ENCODE measurements at regions not wholly inside any gene's neighbourhood (a gene's known extent, or its start where the extent isn't known, plus 50 kb on each side); places are given as distances from the start of the nearest gene placed in this dataset.

DNA sequence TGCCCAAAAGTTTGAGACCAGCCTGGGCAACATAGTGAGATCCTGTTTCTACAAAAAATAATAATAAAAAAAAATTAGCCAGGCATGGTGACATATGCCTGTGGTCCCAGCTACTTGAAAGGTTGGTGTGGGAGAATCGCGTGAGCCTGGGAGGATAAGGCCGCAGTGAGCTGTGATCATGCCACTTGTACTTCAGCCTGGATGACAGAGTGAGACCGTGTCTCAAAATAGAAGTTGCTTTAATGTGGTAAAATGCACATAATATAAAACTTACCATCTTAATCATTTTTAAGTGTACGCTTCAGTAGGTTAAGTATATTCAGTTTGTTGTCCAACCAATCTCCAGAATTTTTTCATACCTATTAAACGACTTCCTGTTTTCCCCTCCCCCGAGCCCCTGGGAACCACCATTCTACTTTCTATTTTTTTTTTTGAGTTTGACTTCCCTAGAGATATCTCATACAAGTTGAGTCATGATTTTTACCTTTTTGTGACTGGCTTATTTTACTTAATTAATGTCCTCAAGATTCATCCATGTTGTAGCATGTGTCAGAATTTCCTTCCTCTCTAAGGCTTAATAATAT is 120.1 kb upstream of the POC5 start:
- intact Hi-C loops (cut with micrococcal nuclease) = no loop called here

DNA sequence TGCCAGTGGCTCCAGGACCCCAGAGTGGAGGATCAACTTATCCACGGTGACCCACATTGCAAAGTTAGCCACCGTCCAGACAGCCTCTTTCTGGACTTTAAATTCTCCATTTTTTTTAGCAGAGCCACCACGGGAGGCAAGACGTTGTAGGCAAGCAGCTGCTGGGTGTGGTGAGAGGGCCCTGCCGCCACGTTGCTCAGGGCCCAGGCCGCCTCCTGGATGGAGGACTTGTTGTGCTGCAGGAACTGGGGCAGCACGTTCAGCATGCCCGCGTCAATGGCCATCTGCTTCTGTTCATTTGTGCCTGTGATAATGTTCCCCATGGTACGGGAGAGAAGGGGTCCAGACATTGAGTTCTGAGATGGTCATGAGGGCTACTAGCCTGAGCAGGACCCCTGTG is 114.3 kb upstream of the POC5 start:
- Histone ChIP-seq H3K79me2 (ENCODE audit: insufficient read depth, low read length) (no peaks in the 10 kb centered on the region), H4K20me1 (ENCODE audit: insufficient read depth, low read length) (no peaks in the 10 kb centered on the region), H2AFZ (ENCODE audit: insufficient read depth, low read depth, low read length, poor library complexity, severe bottlenecking) (no peak overlapping the region), H3K36me3 (replicated peaks in 1 of 2; ENCODE audit: control insufficient read depth in 1 of 2, insufficient read depth in 2 of 2, low read length in 2 of 2) (no peaks in the 10 kb centered on the region), H3K9ac (ENCODE audit: insufficient read depth, low read length, poor library complexity, severe bottlenecking) (no peak overlapping the region), H3K4me3 (replicated peaks in 1 of 3; ENCODE audit: low read depth in 2 of 3, low read length in 3 of 3) (no peak overlapping the region), H3K4me2 (replicated peaks; ENCODE audit: extremely low read depth, low read length, poor library complexity, severe bottlenecking) (no peak overlapping the region), H3K27me3 (ENCODE audit: control insufficient read depth in 2 of 2, insufficient read depth in 2 of 2, low read length in 2 of 2) (peaks cover 0 to 2% of the 10 kb centered on the region in 2 donors), H3K9me3 (replicated peaks in 1 of 2; ENCODE audit: control insufficient read depth in 1 of 2, insufficient read depth in 1 of 2, low read length in 2 of 2) (peaks cover 5 to 7% of the 10 kb centered on the region in 2 donors), H3K4me1 (ENCODE audit: control insufficient read depth in 1 of 2, insufficient read depth in 2 of 2, low read length in 2 of 2) (no peaks in the 10 kb centered on the region), H3K27ac (ENCODE audit: low read depth in 1 of 2, low read length in 2 of 2) (no peak overlapping the region)
- Mint-ChIP-seq H3K4me3 (no peak overlapping the region), H3K4me1 (no peaks in the 10 kb centered on the region), H3K36me3 (no peaks in the 10 kb centered on the region), H3K9me3 (peaks cover 2 to 21% (median 5%) of the 10 kb centered on the region in 7 donors), H3K27me3 (ENCODE audit: low read depth in 3 of 3) (peaks cover 2 to 8% (median 4%) of the 10 kb centered on the region in 3 donors), H3K27ac (no peak overlapping the region)
- intact Hi-C loops (cut with micrococcal nuclease) = no loop called here
- WGBS (ENCODE audit: insufficient coverage) = 96% methylated on average over 11 of the region's 11 CpGs
- no peak for TF ChIP-seq CTCF (IDR thresholded peaks at IDR 0.05)
- DNase-seq = no peak

More for the DNA sequence above, 120.1 kb upstream of the POC5 start:
- DNase-seq = no peak
- no peak overlapping the region for H3K4me3 Mint-ChIP-seq
- Histone ChIP-seq H3K9ac (ENCODE audit: insufficient read depth, low read length, poor library complexity, severe bottlenecking) (no peak overlapping the region), H2AFZ (ENCODE audit: insufficient read depth, low read depth, low read length, poor library complexity, severe bottlenecking) (no peak overlapping the region), H3K27me3 (ENCODE audit: control insufficient read depth in 2 of 2, insufficient read depth in 2 of 2, low read length in 2 of 2) (no peaks in the 10 kb centered on the region), H3K4me1 (ENCODE audit: control insufficient read depth in 1 of 2, insufficient read depth in 2 of 2, low read length in 2 of 2) (no peaks in the 10 kb centered on the region), H3K27ac (ENCODE audit: low read depth in 1 of 2, low read length in 2 of 2) (no peak overlapping the region), H3K4me3 (replicated peaks in 1 of 3; ENCODE audit: low read depth in 2 of 3, low read length in 3 of 3) (no peak overlapping the region), H3K9me3 (replicated peaks in 1 of 2; ENCODE audit: control insufficient read depth in 1 of 2, insufficient read depth in 1 of 2, low read length in 2 of 2) (no peaks in the 10 kb centered on the region), H3K79me2 (ENCODE audit: insufficient read depth, low read length) (no peaks in the 10 kb centered on the region), H4K20me1 (ENCODE audit: insufficient read depth, low read length) (no peaks in the 10 kb centered on the region), H3K36me3 (replicated peaks in 1 of 2; ENCODE audit: control insufficient read depth in 1 of 2, insufficient read depth in 2 of 2, low read length in 2 of 2) (no peaks in the 10 kb centered on the region), H3K4me2 (replicated peaks; ENCODE audit: extremely low read depth, low read length, poor library complexity, severe bottlenecking) (no peak overlapping the region)
- no peak overlapping the region for H3K27ac Mint-ChIP-seq
- TF ChIP-seq CTCF (IDR thresholded peaks at IDR 0.05) = no peak
- peaks cover 0 to 5% (median 4%) of the 10 kb centered on the region in 3 donors for H3K27me3 Mint-ChIP-seq (ENCODE audit: low read depth in 3 of 3)
- WGBS (ENCODE audit: insufficient coverage) = 100% methylated on average over 2 of the region's 7 CpGs
- peaks cover 2% of the 10 kb centered on the region for H3K4me1 Mint-ChIP-seq
- peaks cover 2 to 17% (median 8%) of the 10 kb centered on the region in 7 donors for H3K9me3 Mint-ChIP-seq
- no peaks in the 10 kb centered on the region for H3K36me3 Mint-ChIP-seq
